HEK293T (cell line): ENCODE measurements at regions not wholly inside any gene's neighbourhood (a gene's known extent, or its start where the extent isn't known, plus 50 kb on each side); places are given as distances from the start of the nearest gene placed in this dataset.

Experiments
- ARNT ChIP-seq: fragments of 450-650 bp; IDR thresholded peaks from 2 replicates; pipeline ENCODE4 v1.6.1; 2017; ENCODE audit warnings: mild to moderate bottlenecking
- BHLHE40 ChIP-seq: fragments of 450-650 bp; IDR thresholded peaks from 2 replicates; pipeline ENCODE4 v1.6.1; 2016; ENCODE audit warnings: mild to moderate bottlenecking, moderate library complexity, borderline replicate concordance
- CTBP1 ChIP-seq: fragments of 450-650 bp; IDR thresholded peaks from 2 replicates; pipeline ENCODE4 v1.6.1; 2016; ENCODE audit warnings: borderline replicate concordance
- ELF4 ChIP-seq: fragments of 450-650 bp; IDR thresholded peaks from 2 replicates; pipeline ENCODE4 v1.6.1; 2017; ENCODE audit warnings: antibody characterized with exemption
- FOXK2 ChIP-seq: fragments of 450-650 bp; IDR thresholded peaks from 2 replicates; pipeline ENCODE4 v1.6.1; 2016; ENCODE audit warnings: mild to moderate bottlenecking
- FOXM1 ChIP-seq: fragments of 450-650 bp; IDR thresholded peaks from 2 replicates; pipeline ENCODE4 v1.6.1; 2017; ENCODE audit warnings: mild to moderate bottlenecking, borderline replicate concordance
- HDGF ChIP-seq: fragments of 450-650 bp; IDR thresholded peaks from 2 replicates; pipeline ENCODE4 v1.6.1; 2017; ENCODE audit warnings: antibody characterized with exemption, borderline replicate concordance
- L3MBTL2 ChIP-seq: fragments of 450-650 bp; conservative IDR thresholded peaks from 2 replicates; pipeline ENCODE4 v1.6.1; 2016; ENCODE audit warnings: mild to moderate bottlenecking
- LEF1 ChIP-seq: fragments of 450-650 bp; IDR thresholded peaks from 2 replicates; pipeline ENCODE4 v1.6.1; 2017; ENCODE audit warnings: mild to moderate bottlenecking, borderline replicate concordance
- NFRKB ChIP-seq: fragments of 450-650 bp; IDR thresholded peaks from 2 replicates; pipeline ENCODE4 v1.6.1; 2016; ENCODE audit warnings: mild to moderate bottlenecking, moderate library complexity
- PKNOX1 ChIP-seq: fragments of 450-650 bp; IDR thresholded peaks from 2 replicates; pipeline ENCODE4 v1.6.1; 2016
- SP1 ChIP-seq: fragments of 450-650 bp; IDR thresholded peaks from 2 replicates; pipeline ENCODE4 v1.6.1; 2017
- SUZ12 ChIP-seq: fragments of 450-650 bp; IDR thresholded peaks from 2 replicates; pipeline ENCODE4 v1.6.1; 2016; ENCODE audit warnings: mild to moderate bottlenecking

- TF ChIP-seq FOXK2 (no peak), NFRKB (no peak), SP1 (no peak), SUZ12 (no peak), BHLHE40 (no peak), ARNT (no peak), ELF4 (no peak), L3MBTL2 (no peak), PKNOX1 (no peak), LEF1 (no peak), HDGF (no peak), FOXM1 (no peak), CTBP1 (no peak)
Observed at GRCh38 chr10:36002445-36002844, 360.3 kb upstream of the FZD8 start.
